ENCODE measurements at regions not wholly inside any gene's neighbourhood (a gene's known extent, or its start where the extent isn't known, plus 50 kb on each side); places are given as distances from the start of the nearest gene placed in this dataset.

DNA sequence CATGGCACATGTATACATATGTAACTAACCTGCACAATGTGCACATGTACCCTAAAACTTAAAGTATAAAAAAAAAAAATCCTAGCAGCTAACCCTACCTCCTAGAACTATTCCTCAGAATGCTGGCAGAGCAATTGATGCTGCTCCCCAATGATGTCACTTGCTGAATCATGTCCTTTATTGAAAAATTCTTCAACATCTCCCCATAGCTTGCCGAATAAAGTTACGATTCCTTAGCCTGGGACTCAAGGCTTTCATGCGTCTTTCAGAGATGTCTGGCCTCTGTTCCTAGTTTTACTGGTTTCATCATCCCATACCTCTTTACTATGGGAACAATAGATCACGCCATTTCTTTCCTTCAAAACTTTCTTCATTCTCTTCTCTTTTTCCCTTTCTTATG, 174.7 kb upstream of the FAT1 start:
- DNase-seq: no peak
- Histone ChIP-seq H2BK120ac (ENCODE audit: low read depth, low read length) (no peak overlapping the region), H3K14ac (replicated peaks; ENCODE audit: low read depth, low read length) (no peak overlapping the region), H3K79me1 (ENCODE audit: low read depth in 1 of 2, low read length in 2 of 2) (peaks cover 0 to 5% of the 10 kb centered on the region in 2 experiments; a peak in 1 of 4 replicates), H4K5ac (ENCODE audit: low read depth, low read length) (no peak overlapping the region), H3K4me1 (ENCODE audit: control insufficient read depth, insufficient read depth, low read length) (peaks cover 14% of the 10 kb centered on the region), H2BK20ac (ENCODE audit: low read depth, low read length) (no peak overlapping the region), H4K20me1 (ENCODE audit: insufficient read depth, low read length) (no peaks in the 10 kb centered on the region), H4K8ac (ENCODE audit: low read depth in 2 of 2, low read length in 2 of 2) (no peak overlapping the region), H3K36me3 (ENCODE audit: control insufficient read depth, insufficient read depth, low read length) (no peaks in the 10 kb centered on the region), H3K4ac (ENCODE audit: low read depth, low read length) (no peak overlapping the region), H3K4me3 (ENCODE audit: insufficient read depth, low read depth, low read length) (no peak overlapping the region), H3K4me2 (ENCODE audit: low read depth, low read length) (no peak overlapping the region), H3K9me1 (ENCODE audit: insufficient read depth, low read length) (peaks cover 7% of the 10 kb centered on the region), H2AK5ac (ENCODE audit: low read depth, low read length) (no peak overlapping the region; the same call in 1 of the 2 replicates), H3K9ac (ENCODE audit: low read depth, low read length) (no peak overlapping the region), H3K23ac (ENCODE audit: low read depth, low read length) (no peak overlapping the region), H3K18ac (ENCODE audit: low read depth, low read length) (no peak overlapping the region), H4K91ac (ENCODE audit: insufficient read depth, low read depth, low read length) (no peak overlapping the region), H2BK5ac (ENCODE audit: low read depth, low read length, poor library complexity, severe bottlenecking) (no peak overlapping the region), H3K27me3 (ENCODE audit: control insufficient read depth, insufficient read depth, low read length) (no peaks in the 10 kb centered on the region), H2BK15ac (ENCODE audit: low read depth, low read length) (no peak overlapping the region; the same call in 2 of the 3 replicates), H3K27ac (ENCODE audit: insufficient read depth, low read length) (no peak overlapping the region), H2AFZ (replicated peaks; ENCODE audit: low read length, poor library complexity) (no peak overlapping the region), H2AK9ac (replicated peaks; ENCODE audit: low read depth, low read length, poor library complexity) (no peak overlapping the region), H3K56ac (ENCODE audit: extremely low read depth, insufficient read depth, low read length) (no peak overlapping the region; the same call in 1 of the 2 replicates), H3K9me3 (ENCODE audit: control insufficient read depth, insufficient read depth, low read length) (no peaks in the 10 kb centered on the region)
- ChIA-PET CTCF (no interaction called here), POLR2A (ENCODE audit: unreplicated experiment) (no interaction called here)
- BruUV-seq (replicated peaks): no TSS peak
- intact Hi-C loops (cut with micrococcal nuclease): no loop called here
- WGBS, 2 experiments (ENCODE audit: extremely low coverage in 2 of 2, insufficient read length in 1 of 2): 93 to 100% methylated on average over 1 to 3 of the region's 4 CpGs
- dilution Hi-C loops (cut with HindIII; ENCODE audit: low sequenced_read_pairs, unreplicated experiment): no loop called here
- ATAC-seq (ENCODE audit: low read depth): no peak
- in situ Hi-C loops (cut with MboI; ENCODE audit: low sequenced_read_pairs): no loop called here
- TF ChIP-seq MAZ (IDR thresholded peaks at IDR 0.05; ENCODE audit: borderline replicate concordance, low read depth, low read length): no peak
- TF ChIP-seq NFE2L2 (IDR thresholded peaks at IDR 0.05; ENCODE audit: low read depth, low read length): no peak
- TF ChIP-seq SMC3 (IDR thresholded peaks at IDR 0.05; ENCODE audit: low read depth, low read length): no peak
- no peak for TF ChIP-seq MAFK (IDR thresholded peaks at IDR 0.05; ENCODE audit: low read depth, low read length)
- no peak for TF ChIP-seq RCOR1 (IDR thresholded peaks at IDR 0.05; ENCODE audit: insufficient replicate concordance, low read length)
- TF ChIP-seq, protein P1, sequence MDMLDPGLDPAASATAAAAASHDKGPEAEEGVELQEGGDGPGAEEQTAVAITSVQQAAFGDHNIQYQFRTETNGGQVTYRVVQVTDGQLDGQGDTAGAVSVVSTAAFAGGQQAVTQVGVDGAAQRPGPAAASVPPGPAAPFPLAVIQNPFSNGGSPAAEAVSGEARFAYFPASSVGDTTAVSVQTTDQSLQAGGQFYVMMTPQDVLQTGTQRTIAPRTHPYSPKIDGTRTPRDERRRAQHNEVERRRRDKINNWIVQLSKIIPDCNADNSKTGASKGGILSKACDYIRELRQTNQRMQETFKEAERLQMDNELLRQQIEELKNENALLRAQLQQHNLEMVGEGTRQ (IDR thresholded peaks at IDR 0.05; ENCODE audit: low read depth, low read length): no peak
- no peak for TF ChIP-seq CHD1 (IDR thresholded peaks at IDR 0.05; ENCODE audit: low read depth, low read length)
- TF ChIP-seq, protein P2, sequence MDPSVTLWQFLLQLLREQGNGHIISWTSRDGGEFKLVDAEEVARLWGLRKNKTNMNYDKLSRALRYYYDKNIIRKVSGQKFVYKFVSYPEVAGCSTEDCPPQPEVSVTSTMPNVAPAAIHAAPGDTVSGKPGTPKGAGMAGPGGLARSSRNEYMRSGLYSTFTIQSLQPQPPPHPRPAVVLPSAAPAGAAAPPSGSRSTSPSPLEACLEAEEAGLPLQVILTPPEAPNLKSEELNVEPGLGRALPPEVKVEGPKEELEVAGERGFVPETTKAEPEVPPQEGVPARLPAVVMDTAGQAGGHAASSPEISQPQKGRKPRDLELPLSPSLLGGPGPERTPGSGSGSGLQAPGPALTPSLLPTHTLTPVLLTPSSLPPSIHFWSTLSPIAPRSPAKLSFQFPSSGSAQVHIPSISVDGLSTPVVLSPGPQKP (IDR thresholded peaks at IDR 0.05; ENCODE audit: borderline replicate concordance, low read depth, low read length): no peak
- TF ChIP-seq POLR2A (IDR thresholded peaks at IDR 0.05; ENCODE audit: low read depth, low read length): no peak
- no peak for TF ChIP-seq RAD21 (IDR thresholded peaks at IDR 0.05; ENCODE audit: low read length)
- TF ChIP-seq MXI1 (IDR thresholded peaks at IDR 0.05; ENCODE audit: borderline replicate concordance, low read depth, low read length): no peak
- TF ChIP-seq CEBPB (IDR thresholded peaks at IDR 0.05; ENCODE audit: low read depth, low read length): no peak
- TF ChIP-seq, protein P3, sequence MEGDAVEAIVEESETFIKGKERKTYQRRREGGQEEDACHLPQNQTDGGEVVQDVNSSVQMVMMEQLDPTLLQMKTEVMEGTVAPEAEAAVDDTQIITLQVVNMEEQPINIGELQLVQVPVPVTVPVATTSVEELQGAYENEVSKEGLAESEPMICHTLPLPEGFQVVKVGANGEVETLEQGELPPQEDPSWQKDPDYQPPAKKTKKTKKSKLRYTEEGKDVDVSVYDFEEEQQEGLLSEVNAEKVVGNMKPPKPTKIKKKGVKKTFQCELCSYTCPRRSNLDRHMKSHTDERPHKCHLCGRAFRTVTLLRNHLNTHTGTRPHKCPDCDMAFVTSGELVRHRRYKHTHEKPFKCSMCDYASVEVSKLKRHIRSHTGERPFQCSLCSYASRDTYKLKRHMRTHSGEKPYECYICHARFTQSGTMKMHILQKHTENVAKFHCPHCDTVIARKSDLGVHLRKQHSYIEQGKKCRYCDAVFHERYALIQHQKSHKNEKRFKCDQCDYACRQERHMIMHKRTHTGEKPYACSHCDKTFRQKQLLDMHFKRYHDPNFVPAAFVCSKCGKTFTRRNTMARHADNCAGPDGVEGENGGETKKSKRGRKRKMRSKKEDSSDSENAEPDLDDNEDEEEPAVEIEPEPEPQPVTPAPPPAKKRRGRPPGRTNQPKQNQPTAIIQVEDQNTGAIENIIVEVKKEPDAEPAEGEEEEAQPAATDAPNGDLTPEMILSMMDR (conservative IDR thresholded peaks at IDR 0.05; ENCODE audit: low read depth, low read length): no peak
- no peak for TF ChIP-seq FOS (IDR thresholded peaks at IDR 0.05; ENCODE audit: low read depth, low read length)
- TF ChIP-seq RFX5 (IDR thresholded peaks at IDR 0.05; ENCODE audit: low read depth, low read length): no peak
- TF ChIP-seq BHLHE40 (IDR thresholded peaks at IDR 0.05; ENCODE audit: low read depth, low read length): no peak
